Activated CD4-positive, alpha-beta T cell treated with anti-CD3 and anti-CD28 coated beads, Interleukin-2, amount 50 U/mL, for 48 hours (primary cell): ENCODE measurements at regions not wholly inside any gene's neighbourhood (a gene's known extent, or its start where the extent isn't known, plus 50 kb on each side); places are given as distances from the start of the nearest gene placed in this dataset.
A peak's percentile ranks its signal among the peaks of the same experiment; 100 is the strongest.

ENCODE experiments used
- DNase-seq, 2 experiments: peaks; one replicate each; pipeline ENCODE4 v3.0.0-alpha.2; 2020

DNA sequence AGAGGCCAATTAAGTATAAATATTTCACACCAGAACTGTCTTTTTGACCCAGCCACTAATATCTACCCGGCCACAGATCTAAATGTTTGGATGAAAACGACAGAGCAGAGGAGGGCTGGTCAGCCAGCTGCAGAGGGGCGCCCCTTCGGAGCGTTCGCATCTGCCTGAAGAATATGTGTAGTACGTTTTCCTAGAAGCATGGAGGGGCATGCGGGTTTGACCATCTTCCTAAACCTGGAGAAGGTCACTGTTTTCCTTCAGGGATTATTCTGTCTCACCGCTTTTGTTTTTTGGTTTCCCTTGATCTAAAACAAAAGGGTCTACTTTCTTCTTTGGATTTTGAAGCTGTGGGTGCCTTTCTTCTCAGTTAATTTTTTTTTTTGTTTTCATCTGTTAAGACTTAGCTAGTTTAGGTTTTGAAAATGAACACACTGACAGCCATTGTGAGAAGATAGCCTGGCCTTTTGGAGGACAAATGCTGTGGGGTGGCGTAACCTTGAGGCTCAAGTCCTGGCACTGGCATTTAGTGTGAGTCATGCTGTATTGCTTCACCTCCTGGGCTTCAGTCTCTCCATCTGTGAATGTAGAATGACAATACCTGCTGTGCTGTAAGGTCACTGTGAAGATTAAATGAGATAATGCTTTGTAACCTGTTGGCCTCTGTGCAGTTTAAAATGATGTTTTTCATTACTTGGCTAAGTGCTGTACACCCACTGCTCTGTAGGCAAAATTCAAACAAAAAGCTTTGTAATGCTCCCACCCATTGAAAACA lies 74.1 kb upstream of the IRF2BP2 start:
- DNase-seq, result no peak

DNA sequence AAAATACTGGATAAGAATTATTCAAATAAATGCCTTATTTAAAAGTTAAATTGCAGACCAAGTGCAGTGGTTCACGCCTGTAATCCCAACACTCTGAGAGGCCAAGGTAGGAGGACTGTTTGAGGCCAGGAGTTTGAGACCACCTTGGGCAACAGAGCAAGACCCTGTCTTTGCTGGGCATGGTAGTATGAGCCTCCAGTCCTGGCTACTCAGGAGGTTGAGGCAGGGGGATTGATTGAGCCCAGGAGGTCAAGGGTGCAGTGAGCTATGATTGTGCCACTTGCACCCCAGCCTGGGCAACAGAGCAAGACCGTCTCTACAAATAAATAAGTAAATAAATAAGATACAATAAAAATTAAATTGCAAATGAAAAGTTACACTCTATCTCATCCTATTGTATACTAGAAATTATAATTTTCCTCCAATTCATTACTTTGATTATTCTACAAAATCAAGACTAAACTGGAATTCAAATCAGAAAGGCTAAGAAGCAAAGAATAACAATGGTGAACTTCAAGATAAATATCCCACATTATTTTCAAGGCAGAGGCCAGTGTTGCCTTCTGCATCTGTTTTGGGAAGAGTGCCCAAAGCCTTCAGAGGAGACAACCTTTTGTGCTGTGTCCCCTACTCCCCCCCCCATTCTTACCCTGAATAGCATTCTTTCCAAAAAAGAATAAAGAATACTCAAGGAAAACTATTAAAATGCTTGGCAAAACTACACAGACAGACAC lies 73.3 kb upstream of the IRF2BP2 start:
- no peak for DNase-seq

DNA sequence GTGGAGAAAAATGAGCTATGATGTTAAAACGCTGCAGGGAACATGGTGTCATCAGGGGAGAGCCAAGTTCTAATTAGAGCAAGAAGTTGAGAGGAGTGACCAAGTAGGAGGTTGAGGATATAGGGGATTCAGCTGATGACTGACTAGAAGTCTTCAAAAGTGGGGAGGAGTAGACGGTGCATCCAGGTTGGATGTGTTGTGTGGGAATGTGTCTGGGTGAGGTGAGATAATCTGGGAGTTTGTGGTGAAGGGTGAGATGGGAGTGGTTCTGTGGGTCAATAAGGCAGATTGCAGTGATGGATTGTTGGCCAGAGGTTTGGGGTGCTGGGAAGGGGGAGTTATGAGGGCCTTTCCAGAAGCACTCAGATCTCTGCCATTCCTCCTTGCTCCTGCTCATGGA lies 72.0 kb upstream of the IRF2BP2 start:
- DNase-seq, result no peak

DNA sequence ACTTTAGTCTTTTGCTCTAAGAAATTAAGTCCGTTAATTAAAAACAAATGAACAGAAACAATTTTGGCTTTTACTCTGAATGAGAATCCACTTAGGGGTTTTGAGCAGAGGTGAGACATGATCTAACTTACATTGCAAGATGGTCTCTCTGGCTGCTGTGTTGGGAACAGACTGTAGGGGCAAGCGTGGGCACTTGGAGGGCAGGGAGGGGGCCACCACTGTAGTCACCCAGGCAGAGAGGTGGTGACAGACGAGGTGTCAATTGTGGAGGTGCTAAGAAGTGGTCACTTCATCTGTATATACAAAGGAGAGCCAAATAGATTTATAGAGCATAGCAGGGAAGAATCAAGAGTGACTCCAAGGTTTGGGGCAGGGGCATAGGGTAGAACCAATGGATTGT lies 71.1 kb upstream of the IRF2BP2 start:
- no peak for DNase-seq

DNA sequence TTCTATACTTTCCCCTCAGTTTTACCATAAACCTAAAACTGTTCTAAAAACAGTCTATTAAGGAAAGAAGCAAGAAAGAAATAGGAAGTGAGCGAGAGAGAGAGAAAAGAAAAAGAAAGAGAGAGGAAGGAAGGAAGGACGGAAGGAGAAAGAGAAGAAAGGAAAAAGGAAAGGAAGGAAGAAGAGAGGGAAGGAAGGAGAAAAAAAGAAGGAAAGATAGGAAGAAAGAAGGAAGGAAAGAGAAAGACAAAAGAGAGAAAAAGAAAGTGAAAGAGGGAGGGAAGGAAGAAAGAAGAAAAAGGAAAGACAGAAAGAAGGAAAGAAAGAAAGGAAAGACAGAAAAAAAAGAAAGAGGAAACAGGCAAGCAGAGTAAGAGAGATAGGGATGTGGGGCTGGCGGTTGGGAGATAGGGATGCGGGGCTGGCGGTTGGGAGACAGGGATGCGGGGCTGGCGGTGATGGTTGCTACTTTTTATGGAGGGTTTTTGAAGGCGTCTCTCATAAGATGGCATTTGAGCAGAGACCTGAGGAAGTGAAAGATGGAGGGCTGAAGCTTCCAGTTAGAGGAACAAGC lies 70.4 kb upstream of the IRF2BP2 start:
- DNase-seq, result no peak

DNA sequence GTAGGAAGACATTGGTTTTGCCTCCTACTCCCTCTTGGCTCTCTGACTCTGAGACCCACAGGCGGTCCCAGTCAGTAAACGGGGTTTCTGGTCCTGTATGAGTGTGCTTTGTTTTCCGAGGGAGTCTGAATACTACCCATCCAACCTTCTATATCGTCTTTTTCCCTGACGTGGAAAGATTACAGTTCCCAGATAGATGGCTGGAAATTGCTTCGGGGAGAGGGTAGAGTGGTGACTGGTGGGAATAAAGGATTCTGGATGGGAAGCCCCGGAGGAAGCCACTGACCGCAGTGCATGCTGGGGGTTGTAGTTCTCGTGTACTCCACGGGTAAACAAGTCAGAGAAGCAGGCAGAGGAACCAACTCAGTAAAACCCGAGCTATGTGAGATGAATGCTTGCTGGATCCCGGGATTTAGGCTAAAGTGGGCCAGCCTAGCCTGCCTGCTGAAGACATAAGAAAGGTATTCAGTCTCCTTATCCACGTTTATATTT lies 66.2 kb upstream of the IRF2BP2 start:
- DNase-seq, result peak; percentile 54 to 67

DNA sequence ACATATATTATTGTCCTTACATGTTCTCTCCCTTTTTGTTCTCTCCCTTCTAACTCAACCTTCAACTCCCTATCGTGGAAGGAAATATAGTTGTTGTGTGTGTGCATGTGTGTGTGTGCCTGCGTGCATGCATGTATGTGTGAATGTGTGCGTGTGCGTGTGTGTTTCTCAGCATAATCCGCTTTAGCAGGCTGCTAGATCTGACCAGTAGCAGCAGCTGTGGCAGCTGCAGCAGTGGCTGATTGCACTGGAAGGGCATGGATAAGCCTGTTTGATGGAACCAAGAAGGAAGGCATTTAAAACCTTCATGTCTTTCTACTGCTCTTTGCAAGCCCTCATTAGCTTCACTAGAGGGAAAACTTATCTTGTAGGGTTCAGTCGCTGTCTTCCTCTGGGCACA lies 65.6 kb upstream of the IRF2BP2 start:
- DNase-seq, result no peak

DNA sequence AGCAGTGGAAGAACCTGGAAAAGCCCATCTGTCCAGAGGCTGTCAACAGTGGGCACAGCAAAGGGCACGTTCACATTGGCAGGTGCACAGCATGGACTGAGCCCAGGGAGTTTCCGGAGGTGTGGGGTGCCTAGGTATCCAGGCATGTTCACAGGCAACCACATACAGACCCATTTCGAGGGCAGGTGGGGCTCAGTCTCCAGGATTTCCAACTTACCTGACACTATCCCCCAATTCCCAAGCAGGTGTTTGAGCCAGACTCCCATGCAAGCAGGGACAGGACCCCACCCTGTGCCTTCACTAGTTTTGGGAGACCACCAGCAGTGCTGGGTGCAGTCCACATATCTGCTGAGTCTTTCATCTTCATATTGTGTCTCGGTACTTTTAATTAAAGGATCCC lies 65.0 kb upstream of the IRF2BP2 start:
- DNase-seq, result no peak

DNA sequence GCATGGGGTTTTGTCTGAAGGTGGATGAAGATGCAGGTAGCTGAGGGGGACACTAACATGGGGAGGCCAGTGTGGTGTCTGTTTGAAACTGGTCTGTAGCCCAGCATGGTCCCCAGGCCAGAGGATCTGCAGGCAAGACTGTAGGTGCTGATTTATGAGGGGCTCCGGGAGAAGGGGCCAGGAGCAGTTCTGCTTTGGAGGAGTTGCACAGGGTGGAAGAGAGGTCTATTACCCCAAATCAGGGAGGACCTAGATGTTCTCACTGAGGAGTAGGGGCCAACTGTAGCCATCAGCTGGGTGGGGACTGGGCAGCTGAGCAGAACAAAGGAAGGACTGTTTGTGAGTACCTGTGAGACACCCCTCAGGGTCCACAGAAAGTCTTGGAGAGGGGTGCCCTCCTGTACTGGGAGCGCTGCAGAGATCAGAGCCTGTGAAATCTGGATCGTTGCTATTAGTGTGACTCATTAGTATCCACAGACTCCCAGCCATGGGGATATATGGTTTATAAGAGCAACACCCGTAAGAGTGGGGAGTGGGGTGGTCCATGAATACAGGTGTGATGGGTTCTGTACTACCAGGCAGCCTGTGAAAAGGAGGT lies 64.3 kb upstream of the IRF2BP2 start:
- no peak for DNase-seq

DNA sequence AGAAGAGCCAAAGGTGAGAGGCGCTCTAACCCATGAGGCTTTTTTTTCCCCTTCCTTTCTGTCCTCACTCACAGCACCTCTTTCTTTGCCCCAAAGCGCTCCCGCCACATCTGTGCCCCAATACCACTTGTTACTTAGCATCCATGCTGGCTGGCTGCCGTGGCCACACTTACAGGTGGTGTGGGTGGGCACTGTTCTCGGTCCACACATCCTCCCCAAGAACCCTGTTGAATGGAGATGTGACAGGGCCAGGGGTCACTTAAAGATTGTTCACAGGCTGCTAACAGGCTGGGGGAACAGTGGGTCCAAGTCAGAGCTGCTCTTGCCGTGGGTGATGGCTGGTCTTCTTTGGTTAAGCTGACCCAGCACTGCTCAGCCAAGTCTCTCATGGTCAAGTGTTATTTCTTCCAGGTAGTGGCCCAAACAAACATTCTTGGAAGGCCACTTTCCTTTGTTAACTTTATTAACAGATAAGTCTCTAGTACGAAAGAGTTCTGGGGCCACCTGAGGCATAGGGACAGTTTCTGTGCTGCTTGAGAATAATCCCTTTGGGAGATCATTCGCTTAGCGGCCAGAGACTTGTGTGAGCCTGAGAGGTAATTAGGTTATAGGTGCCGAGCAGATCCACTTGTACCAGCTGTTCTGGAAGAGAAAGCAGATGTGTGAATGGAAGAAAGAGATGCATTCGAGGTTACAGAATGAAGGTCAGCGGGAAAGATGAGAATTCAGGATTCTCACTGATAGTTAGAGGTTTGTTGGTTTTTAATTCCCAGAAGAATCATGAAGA lies 62.6 kb upstream of the IRF2BP2 start:
- DNase-seq, result no peak

DNA sequence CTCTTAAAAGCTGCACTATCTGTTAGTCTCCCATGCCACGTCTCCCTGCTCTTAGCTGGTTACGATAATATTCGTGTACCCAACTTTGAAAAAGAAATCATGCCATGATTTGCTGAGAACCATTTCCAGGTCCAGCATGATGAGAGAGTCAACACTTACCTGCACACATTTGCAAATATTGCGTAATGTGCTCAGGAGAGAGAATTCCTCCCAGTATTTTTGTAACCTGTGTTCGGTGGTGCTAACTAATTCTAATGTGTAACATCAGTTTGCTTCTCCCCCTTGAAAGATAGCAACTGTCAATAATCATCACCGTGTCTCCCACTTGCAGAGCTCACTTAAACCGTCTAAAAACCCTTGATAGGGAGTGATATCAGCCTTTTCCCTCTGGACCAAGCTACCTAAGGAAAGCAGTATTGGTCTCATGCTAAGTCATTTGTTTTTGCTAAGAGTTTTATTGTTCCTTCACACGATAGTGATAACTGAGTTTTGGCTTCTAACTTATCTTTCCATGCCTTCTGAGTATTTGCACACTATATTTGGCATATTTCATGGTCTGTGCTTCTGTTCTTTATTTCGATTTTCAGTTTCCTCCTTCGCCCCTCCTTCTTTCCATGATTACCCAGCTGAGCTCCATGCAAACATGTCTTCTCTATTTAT lies 61.1 kb upstream of the IRF2BP2 start:
- no peak for DNase-seq

DNA sequence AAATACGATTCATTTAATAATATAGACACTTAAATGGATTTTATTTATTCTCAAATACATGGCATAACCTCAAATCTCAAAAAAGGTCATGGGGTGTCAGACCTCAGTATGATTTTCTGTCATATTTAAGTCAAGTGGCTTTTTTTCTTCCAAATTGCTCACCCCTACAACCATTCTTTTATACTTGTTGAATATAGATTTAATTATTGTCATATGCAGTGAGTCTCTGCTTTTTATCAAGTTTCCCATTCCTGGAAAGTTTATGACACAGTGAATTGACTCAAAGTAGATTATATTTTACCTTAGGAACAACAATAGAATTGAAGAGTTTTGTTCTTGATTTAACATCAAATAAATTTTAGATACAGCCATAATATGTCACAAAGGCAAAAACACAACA lies 59.5 kb upstream of the IRF2BP2 start:
- DNase-seq, result no peak

DNA sequence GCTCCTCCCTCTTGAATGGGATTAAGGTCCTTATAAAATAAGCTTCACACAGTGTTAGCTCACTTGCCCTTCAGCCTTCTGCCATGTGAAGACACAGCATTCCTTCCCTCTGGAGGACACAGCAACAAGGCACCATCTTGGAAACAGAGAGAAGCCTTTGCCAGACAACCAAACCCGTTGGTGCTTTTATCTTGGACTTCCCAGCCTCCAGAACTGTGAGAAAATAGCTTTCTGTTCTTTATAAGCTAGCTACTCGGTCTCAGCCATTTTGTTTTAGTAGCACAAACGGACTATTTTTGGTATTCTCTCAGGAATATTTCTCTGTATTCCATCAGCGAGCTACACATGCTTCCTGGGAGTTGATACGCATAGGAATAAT lies 58.6 kb upstream of the IRF2BP2 start:
- no peak for DNase-seq

DNA sequence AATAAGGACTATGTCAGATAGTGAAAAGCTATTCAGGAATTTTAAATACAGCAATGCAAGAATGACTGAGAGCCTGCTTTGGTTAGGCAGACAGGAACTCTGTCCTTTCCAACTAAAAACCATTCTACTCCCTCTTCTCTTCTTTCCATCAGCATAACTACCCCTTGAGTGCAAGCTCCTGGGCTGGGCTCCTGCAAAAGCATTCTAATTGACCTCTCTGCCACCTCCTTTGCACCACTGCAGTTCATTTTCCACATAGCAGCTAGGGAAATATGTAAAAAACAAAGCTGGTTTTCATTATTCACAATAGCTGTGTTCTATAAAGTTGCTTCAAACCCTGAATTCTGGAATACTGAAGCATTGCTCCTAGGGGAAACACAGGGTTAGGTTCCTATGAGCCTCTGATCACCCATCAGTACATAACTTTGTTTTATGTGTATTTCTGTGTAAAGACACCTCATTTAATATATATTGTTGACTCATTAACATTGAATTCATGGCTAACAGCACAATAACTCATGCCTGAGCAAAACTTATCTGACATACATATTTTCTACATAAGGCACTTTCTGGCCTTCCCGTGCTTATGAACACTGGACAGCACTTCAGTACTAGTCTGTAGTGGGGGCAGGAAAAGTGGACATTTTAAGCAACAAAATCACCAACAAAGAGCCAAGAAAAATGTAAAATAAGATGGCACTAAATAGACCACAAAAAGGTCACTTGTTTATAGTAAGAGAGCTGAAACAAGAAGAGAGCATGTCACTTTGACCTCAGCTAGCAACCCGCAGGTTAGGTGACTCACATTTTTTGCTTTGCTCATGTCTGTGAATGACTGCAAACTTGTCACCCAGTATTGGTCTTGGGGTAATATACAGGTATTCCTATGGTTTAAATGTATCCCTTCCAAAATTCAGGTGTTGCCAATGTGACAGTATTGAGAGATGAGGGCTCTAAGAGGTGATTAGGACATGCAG lies 57.9 kb upstream of the IRF2BP2 start:
- DNase-seq, result no peak

DNA sequence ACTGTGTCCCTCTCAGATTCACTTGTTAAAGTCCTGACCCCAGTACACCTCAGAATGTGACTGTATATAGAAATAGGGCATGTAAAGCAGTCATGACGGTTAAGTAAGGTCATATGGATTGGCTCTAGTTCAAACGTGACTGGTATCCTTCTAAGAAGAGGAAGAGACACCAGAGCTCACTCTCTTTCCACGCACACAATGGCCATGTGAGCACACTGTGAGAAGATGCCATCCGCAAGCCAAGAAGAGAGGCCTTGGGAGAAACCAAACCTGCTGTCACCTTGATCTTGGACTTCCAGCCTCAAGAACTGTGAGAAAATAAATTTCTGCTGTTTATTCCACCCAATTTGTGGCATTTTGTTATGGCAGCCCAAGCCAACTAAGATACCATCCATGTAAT lies 56.8 kb upstream of the IRF2BP2 start:
- DNase-seq, result no peak

DNA sequence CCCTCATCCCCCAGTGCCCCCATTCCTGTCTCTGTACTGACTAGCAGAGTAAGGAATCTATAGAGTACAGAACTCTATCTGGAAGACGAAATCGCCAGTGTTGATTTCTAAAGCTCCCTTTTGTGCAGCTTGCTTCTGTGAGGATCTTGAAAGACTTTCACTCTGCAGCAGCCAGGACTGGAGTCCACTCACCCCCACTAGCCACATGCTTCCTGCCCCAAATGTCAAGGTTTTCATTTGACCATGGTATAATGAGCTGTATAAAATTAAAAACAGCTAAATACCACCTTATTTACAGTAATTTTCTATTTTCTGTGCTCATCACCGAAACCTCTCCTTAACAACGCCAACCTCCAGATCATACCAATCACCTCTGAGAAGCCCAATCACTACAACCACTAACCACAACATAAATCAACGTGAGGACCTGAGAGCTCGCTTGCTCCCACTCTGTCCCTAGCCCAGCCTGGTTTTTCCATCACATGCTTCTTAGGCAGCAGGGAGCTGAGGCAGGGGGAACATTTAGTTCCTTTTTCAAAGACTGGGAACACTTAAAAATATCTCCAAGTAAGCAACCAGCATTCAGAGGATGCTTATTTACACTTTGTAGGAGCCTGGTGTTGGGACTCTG lies 56.1 kb upstream of the IRF2BP2 start:
- no peak for DNase-seq

DNA sequence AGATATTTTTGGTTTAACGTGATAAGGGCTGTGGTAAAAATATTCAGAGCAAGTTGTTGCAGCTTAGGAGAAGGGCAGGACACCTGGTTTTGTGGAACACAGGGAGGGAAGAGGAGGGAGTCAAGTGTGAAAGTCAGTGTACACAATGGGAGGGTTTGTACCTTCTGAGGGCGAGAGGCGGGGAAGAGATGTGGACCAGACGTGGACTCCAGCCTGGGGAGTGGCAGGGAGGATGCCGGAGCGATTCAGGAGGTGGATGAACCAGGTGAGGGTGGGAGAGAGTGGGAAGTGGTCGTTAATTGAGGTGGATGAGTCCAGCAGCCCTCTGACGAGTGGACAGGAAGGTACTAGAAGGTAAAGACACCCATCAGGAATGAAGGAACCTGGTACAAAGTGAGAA lies 52.2 kb upstream of the IRF2BP2 start:
- DNase-seq, result no peak

DNA sequence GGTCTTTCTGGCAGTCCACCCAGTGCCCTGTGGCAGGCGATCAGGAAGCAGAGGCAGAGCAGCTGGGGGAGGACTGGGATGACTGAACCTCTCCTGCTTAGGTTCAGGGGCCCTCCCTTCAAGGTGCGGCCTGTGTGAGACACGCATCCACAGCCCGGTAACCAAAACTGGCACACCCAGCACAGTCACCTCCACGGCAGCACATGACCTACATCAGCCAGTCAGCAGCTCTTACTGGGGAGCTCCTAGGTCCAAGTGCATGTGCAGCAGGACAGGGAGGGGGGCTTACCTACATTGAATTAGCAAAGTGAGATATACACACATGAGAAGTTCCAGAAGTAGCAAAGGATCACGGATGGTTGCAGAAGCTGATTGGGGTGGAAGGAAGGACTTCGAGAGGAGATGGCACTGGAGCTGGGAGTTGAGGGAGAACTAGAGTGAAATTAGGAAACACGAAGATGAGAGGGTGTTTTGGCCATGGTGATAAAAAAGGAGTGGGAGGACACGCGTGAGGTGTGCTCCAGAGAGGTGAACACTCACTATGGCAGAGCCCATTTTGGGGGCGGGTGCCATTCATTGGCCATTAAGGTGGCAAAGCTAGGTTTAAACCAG lies 51.4 kb upstream of the IRF2BP2 start:
- no peak for DNase-seq

DNA sequence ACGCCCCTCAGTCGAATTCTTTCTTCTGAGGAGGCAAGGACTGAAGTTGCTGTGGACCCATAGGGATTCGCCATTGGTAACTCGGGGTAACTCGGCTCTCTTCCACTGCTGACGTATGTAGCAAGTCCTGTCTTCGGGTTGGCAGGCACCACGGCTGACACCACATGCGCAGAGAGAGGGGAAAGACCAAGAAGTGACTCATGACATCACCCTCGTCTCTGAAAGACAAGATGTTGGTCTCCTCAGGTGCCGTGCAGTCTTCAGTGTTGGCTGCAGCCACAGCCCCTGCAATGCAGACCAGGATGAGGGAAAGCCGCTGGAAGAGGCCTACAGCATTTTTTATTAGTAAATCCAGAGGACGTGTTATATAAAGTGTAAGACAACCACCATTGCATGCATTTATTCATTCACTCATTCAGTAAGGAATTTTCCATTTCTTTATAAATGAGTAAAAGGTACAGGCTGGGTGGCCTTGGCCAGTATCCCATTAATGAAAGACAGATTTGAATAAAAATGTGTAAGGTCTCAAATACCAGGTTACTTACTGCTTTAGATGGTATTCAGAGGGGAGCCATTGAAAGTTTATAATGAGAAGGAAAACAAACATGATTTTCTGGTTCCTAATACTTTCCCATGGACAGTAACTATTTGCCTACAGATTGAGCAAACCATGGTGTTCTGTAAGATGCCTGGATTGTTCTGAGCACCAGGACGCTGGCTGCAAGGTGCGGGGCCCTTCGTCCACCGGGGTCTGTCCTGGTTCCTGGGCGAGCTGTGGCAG lies 50.7 kb upstream of the IRF2BP2 start:
- no peak for DNase-seq
